Activated T-cell treated with anti-CD3 and anti-CD28 coated beads for 1 hour (primary cell): ENCODE measurements at regions not wholly inside any gene's neighbourhood (a gene's known extent, or its start where the extent isn't known, plus 50 kb on each side); places are given as distances from the start of the nearest gene placed in this dataset.
"Not testable (repeated sequence)": the region's sequence is repeated elsewhere in the genome, so short reads cannot be mapped to it uniquely, and the experiment has no call there.

Source experiments
- DNase-seq: peaks from one replicate; pipeline ENCODE4 v3.0.0-alpha.2; 2020; ENCODE audit warnings: low read depth

DNA sequence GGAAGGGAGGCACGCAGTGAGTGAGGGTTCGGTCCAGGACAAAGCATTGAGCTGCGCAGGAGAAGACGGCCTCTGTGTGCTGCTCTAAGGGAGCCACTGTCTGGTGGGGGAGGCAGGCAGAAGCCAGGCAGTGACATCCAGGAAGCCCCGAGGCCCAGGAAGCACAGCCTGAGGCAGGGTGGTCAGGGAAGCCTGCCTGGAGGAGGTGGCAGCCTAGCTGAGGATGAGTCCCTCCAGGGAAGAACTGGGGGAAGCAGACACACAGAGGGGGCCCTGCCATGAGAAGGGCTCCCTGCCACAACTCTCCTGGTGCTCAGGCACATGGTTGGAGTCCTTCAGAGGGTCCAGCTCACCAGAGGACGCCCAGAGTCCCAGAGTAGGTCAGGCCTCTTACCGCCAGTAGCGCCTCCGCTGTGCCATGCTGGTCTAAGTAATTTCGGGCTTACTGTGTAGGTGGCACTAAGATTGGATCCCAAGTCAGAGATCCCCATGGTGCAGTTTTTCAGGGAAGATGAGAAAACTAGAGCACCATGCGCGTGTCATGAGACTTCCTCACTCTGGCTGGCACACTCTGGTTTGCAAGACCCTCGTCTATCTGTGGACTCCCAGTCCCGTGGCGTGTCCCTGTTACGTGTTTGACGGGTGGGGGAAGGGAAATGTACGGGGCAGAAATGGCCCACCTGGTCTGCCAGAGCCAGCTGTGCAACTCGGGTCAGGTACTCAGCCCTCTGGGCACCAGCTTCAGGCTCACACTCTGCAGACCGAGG, 887.2 kb downstream of the BRD1 start:
- no peak for DNase-seq

DNA sequence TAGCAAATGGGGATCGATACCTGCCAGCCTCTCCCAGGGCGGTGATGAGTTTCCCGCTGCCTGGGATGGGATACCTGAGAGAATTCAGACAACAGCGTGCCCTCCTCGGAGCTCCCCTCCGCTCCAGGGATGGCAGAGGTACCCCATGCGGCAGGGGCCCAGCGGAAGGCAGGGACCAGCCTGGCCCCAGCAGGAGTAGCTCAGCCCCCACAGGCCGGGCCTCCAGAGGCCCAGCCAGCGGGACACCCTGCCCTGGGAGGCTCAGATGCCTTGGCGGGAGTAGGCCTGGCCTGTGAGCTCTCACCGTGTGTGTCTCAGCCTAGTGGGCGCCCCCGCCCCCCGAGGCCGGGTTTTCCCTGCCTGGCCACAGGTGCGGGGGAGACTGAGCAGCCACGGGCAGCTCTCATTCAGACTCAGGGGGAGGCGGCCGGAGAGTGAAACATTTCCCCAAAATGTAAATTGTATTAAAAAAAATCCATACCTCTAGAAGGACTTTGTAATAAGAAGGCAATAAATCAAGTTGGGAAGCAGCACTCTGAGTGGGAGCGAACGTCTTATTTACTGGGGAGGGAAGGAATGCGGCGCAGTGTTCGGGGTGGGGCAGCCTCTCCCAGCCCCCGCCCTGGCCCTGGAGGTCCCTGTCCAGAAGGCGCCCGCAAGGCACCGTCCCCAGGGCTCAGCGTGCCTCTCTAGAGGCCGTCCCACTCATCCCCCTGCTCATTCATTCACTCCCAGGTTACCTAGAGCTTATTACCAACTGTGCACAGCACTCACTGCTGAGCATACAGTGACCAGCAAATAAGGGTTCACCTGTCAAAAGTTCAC, 888.0 kb downstream of the BRD1 start:
- DNase-seq = no peak

DNA sequence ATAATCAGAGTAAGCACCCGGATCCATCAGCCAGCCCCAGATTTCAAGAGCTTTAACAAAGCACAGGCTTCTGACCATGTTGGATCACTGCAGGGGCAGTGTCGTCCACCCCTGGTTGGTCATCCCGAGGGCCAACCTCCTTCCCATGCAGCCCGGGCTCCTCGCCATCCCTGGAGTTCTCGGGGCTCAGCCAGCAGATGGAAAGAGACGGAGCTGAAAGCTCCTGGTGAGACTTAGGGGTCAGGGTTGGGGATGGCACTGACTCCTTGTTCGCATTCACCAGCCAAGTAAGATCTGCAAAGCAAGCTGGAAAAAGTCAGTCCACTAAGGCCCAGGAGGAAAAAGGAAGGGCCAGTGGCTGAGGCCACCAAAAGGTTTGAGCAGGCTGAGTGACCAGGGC, 888.9 kb downstream of the BRD1 start:
- DNase-seq = no peak

DNA sequence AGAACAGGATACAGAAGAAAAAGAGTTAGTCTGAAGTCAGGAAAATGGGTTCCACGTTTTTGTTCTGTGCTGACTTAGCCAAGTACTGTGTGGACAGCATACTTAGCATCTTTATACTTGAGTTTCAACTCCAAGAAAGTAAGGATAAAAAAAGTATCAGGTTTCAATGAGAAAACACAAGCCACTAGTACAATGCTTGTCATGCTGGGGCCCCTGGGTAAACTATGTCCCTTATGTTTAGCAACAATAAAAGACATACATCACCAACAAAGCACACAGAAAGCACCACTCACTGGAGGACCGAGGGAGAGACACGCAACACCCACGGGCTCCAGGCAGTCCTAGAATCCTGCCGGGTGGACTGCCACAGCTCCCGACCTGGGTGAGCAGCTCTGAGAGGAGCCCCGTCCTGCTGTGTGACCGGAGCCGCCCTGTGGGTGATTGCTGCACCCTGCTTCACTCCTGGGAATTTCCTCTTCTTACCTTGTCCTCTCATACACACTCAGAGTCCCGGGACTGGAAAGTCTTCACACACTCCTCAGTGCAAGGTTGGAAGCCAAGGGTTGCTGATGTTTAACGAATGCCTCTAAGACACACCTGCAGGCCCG, 890.5 kb downstream of the BRD1 start:
- DNase-seq = no peak

DNA sequence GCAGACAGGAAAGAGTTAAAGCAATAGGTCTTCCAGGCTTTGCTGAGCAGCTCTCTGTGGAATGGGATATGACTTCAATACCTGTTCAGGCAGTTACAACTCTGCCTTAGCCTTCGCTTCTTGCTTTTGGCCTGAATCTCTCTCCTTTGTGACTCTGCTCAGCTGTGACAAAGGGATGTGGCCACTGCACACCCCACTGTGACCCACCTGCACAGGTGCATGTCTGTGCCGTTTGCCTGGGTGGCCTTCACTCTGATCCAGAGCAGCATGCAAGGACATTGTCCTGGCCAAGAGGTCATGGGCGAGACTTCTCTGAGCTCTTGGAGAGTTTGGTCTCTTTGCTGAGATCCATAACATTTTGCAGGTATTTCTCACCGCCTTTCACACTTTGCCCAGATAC, 891.3 kb downstream of the BRD1 start:
- no peak for DNase-seq

DNA sequence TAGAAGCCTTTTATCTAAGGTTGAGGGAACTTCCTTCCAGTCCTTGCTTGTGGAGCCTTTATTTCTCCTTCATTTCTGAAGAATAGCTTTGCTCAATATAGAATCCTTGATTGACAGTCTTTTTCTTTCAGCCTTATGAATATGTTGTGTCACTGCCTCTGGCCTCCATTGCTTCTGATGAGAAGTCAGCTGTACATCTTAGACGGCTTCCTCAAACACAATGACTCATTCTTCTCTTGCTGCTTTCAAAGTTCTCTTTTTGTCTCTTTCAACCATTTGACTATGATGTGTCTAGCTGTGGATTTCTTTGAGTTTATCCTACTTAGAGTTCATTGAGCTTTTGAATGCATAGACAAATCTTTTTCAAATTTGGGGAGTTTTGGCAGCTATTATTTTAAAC, 893.2 kb downstream of the BRD1 start:
- DNase-seq = no peak

DNA sequence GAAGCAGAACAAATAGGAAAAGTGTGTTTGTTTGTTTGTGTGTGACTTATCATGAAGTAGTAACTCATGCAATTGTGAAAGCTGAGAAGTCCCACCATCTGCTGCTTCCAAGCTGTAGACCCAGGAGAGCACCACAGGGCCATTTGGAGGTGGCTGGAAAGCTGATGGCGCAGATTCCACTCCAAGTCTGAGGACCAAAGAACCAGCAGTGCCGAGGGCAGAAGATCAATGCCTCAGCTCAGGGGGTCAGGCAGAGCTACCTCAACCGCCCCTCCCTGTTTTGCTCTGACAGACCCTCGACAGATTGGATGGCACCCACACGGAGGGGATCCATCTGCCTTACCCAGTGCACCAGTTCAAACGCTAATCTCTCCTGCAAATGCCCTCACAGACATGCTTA, 896.2 kb downstream of the BRD1 start:
- DNase-seq = no peak

DNA sequence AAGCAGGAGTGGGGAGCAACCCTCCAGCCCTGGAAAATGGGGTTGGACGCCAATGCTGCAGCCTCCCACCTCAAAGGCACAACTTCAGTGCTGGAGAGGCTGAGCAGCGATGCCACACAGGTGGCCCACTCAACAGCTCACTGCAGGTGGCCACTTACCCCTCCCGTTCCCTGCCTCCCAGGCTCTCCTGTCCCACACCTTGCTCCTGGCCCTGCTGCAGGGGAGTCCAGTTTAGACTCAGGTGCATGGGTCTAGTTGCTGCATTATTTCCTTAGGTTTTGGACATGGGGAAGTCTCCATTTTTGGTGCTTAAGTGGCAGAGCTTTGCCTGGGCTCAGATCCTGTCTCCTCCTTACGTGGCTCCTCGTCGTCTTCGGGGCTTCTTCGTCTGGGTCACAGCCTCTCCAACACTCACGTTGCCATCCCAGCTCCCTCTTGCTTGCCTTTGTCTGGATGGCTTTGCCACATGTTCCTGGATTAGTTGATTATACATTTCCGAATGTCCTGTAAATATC, 898.3 kb downstream of the BRD1 start:
- no peak for DNase-seq

DNA sequence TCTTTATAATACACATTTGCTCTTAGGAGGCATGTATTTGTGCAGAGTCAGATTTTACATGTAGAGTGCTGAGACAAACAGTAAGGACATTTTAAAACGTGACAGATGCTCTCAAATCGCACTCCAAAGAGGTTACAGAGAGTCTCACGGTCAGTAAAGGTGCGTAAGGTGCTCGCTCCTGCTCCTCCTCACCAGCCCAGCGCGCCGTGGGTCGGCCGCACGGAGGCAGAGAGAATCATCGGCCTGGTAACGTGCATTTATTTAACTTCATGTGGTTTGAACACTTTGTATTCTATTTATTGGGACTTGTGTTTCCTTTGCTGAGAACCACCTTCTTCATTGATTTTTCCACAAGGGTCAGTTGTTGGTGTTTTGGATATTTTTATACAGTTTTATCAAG, 900.1 kb downstream of the BRD1 start:
- DNase-seq = no peak

DNA sequence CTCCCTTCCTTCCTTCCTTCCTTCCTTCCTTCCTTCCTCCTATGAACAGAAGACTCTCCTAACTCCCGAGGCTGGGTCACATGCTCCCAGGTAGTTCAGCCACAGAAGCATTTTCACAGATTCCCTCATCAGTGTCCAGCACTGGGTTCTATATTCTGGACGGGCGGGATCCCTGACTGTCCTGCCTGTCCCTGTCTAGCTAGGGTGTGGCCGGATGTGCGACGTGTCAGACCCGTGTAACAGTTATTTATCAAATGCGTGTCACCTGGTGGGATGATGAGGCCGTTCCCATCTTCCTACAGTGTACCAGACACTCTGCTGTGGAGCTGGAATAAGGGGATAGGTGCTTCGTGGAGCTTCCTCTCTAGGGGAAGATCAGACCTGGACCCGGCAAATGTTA, 901.0 kb downstream of the BRD1 start:
- no peak for DNase-seq

DNA sequence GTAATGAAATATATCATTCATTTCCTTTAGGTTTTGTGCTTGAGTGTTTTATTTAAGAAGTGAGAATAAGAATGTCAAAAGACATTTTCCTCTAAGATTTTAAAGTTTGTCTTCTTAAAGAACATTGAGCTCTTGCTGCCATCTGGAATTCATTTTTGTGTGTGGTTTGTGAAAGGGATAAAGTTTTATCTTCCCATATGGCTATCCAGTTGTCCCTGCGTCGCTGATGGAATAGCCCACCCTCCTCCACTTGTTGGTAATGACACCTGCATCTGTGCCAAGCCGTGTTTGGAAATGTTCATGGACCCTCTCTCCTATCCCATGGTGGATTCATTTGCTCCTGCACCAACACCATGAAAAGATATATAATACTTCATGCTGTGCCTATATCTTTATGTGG, 901.5 kb downstream of the BRD1 start:
- DNase-seq = no peak

DNA sequence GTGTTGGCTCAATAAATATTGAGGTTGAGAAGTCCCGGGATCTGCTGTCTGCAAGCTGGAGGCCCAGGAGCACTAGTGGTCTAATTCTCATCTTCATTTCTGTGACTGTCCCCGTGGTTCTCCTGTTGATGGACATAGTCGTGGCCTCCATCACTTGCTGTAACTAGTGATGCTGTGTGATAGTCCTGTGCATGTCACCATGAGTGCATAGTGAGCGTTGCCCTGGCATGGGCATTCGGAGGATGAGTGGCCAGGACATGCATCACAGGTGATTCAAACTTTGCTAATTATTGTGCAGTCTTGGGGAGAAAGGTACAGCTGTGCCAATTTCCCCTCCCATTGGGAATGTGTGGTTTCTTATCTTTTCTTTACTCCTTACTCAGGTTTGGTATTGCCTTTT, 902.2 kb downstream of the BRD1 start:
- DNase-seq = no peak

DNA sequence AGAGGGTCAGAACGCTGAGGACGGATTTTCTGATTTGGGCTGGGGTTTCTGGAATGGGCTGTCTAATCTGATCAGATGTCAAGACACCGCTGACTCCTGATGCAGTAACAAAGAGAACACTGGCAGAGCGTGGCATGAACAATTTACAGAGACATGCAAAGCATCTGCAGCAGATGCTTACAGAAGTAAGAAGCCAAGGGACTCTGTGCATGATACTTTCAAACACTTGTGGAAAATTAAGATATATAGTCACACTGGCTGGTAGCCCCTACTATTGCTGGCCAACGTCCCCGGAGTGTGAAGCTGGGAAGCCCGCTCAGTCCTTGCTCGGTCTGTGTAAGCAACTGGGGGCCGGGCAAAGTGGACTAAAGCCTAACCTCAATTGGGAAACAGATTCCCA, 903.7 kb downstream of the BRD1 start:
- no peak for DNase-seq

DNA sequence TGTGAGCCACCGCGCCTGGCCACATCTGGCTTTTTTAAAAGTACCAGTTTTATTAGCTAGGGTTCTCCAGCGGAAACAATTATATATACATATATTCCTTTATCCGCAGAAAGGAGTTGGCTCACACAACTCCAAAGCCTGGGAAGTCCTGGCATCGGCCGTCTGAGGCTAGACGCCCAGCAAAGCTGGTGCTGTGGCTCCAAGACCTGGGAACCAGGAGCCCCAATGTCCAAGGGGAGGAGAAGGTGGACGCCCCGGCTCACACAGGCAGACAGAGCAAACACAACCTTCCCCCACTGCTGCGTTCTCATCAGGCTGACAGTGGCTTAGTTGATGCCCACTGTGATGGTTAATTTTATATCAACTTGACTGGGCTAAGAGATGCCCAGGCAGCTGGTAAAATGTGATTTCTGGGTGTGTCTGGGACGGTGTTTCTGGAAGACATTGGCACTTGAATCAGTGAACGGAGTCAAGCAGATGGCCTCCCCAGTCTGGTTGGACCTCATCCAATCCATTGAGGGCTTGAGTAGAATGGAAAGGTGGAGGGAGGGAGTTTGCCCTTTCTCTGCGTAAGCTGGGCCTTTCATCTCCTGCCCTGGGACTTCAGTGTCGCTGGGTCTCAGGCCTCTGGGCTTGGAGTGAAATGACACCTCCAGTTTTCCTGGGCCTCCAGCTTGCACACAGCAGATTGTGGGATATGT, 904.4 kb downstream of the BRD1 start:
- no peak for DNase-seq

DNA sequence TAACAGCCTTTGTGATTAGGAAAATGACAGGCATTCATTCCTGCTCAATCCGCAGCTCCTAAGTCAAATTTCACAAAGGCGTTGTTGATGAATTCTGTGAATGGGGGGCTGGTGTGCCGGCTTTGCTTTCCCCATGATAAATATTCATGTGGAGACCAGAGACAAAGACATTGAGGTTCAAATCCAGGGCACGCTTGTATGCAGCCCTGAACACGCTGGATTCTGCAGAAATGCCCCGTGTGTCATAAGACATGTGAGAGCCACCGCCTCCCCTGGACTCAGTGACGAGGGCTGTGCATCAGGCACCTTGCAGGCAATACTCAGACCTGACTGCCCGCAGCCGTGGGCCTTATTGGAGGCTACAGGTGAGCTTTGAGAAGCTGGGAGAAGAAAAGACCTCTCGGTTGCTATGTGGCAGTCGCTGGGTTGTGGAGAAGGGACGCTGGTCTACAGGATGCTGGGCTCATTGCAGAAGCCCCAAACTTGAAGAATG, 906.2 kb downstream of the BRD1 start:
- no peak for DNase-seq

DNA sequence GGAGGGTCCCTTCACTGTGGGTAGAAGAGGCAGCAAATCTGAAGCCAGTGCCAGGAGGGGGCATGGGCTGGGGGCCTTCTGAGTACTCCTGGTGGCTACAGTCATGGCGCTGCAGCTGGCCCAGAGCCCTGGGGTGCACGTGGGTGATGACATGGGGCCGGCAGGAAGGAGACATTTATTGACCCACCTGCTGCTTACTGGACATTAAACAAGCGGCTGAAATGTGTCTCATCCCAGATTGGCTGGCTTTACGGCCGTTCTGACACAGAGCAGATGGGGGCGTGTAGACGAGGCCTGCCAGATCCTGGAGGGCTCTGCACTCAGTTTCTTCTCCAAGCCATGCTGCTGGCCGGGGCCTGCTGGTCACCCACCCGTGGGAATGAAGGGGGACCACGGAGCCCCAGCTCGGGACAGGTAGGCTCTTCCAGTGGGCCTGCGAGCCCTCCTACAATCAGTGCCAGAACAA, 906.9 kb downstream of the BRD1 start:
- no peak for DNase-seq

DNA sequence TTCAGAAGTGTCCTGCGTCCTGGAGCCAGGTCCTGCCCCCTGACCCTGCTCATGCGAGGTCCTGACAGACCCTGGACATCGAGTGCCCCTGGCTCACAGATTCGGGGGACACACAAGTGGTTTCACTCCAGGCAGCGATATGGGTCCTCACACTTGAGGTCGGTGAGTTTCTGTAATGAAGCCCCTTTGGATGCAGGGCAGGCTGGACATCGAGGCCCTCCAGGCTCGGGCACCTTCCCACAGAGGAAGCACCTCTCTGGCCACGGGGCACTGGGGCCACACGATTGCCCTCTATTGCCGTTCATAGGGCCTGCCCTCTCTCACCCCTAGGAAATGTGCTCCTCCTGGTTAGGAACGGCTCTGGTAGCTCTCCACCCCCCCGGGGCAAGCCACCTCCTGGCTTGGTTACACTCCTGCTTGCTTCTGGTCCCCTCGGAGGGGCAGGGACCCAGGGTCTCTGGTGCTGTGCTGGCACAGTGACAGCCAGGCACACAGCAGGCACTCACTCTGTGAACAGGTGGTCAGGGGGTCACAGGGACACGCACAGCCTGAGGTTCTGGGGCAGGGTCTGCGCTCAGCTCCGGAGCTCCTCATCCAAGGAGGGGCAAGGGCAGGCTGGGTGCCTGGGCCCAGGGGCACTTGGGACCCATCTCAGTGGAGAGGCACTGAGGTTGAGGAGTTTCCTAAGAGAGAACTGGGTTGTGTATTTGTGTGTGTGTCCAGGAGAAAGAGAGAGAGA, 907.7 kb downstream of the BRD1 start:
- no peak for DNase-seq

DNA sequence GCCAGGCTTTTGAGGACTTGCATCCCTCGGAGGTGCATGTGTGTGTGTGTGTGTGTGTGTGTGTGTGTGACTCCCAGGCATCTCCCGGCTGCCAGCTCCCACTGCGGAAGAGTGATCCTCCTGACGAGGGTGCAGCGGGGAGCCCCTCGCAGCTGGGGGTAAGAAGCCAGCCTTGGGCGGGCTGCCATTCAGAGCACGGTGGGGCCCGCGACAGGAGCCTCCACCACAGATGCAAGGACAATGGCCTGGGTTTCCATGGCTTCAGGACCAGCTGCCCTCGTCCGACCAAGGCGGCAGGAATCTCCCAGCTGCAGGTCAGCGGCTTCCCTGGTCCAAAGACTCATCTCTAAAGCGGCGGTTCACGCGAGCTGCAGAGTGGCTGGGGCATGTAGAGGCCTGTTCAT, 908.5 kb downstream of the BRD1 start:
- DNase-seq = no peak

DNA sequence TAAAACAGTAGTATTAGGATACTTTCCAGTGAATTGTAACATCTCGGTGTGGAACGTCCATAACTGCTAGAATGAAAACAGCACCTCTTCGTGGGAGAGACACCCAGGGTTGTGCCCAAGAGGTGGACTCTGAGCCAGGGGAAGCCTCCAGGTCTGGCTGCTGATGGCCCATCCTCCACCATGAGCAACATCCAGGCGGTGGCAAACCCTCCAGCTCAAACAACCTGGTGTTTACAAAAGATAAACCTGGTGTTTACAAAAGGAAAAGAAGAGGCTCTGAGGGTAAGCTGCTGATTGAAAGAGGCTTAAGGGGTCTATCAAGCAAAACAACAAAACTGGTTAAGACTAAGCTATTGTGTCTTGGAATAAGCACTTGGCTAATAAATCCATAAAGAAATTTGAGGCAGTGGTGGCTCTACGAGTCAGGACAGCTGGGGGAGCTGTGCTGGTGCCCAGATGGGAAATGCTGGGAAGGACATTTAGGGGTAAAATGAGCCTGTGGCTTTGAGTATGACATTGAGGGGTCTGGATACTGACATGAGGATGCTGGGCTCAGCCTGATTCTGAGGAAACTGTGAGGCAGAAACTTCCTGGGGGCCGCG, 909.0 kb downstream of the BRD1 start:
- no peak for DNase-seq

DNA sequence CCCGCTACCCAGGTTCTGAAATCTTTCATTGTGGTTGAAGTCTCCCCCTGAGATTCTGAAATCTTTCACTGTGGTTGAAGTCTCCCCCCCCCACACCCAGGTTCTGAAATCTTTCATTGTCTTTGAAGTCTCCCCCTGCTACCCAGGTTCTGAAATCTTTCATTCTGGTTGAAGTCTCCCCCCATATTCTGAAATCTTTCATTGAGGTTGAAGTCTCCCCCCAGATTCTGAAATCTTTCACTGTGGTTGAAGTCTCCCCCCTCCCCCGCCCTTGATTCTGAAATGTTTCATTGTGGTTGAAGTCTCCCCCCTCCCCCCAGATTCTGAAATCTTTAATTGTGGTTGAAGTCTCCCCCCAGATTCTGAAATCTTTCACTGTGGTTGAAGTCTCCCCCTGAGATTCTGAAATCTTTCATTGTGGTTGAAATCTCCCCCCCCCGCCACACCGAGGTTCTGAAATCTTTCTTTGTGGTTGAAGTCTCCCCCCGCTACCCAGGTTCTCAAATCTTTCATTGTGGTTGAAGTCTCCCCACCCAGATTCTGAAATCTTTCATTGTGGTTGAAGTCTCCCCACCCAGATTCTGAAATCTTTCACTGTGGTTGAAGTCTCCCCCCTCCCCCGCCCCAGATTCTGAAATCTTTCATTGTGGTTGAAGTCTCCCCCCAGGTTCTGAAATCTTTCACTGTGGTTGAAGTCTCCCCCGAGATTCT, 915.2 kb downstream of the BRD1 start:
- not testable (repeated sequence) for DNase-seq
